ENCODE measurements at regions not wholly inside any gene's neighbourhood (a gene's known extent, or its start where the extent isn't known, plus 50 kb on each side); places are given as distances from the start of the nearest gene placed in this dataset.

DNA sequence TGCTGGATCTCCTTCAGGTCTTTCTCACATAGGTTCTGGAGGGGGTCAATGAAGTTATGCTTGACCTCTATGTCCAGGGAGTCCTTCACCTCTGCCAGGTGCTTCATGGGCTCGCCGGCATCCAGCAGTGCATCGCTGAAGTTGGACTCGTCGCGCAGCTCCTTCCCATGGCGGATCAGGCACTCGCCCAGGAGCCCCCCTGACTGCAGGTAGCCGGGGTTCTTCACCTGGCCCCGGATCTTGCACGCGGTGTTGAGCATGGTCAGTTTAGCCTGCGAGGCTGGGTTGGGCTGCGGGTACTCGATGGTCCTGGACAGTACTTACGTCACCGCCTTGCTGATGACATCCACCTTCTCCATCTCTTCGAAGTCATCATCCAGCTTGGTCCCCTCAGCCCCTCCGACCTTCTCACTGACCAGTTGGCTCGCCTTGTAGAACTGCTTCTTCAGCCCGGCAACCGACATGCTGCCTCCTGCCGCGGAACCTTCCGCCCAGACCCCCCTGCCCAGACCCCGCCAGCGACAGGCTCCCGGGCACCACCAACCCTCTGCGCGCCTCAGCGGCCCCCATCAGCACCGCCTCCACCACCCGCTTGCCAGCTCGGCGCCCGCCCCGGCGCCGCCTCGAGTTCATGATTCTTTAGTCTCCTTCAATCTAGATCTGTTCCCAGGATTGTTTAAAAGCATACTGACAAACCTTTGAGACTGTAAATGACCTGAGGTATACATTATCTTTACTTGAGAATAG is 99.8 kb downstream of the KPNA2 start:
- ChIA-PET CTCF (no interaction called here), POLR2A (ENCODE audit: unreplicated experiment) (no interaction called here)
- Histone ChIP-seq H3K27me3 (ENCODE audit: insufficient read depth, low read depth) (no peaks in the 10 kb centered on the region), H3K9me2 (ENCODE audit: insufficient read depth) (no peaks in the 10 kb centered on the region), H3K4me3 (no peak overlapping the region), H3K79me2 (ENCODE audit: low read depth) (no peaks in the 10 kb centered on the region), H4K20me1 (ENCODE audit: insufficient read depth) (no peaks in the 10 kb centered on the region), H3K9me3 (ENCODE audit: insufficient read depth, low read depth) (no peaks in the 10 kb centered on the region), H3K4me1 (replicated peaks; ENCODE audit: insufficient read depth) (no peaks in the 10 kb centered on the region), H3F3A (ENCODE audit: insufficient read depth, low read depth) (no peaks in the 10 kb centered on the region), H3K27ac (no peak overlapping the region), H3K36me3 (ENCODE audit: low read depth) (no peaks in the 10 kb centered on the region), H2AFZ (no peak overlapping the region), H3K4me2 (no peak overlapping the region)
- intact Hi-C loops (cut with micrococcal nuclease; ENCODE audit: unreplicated experiment), result no loop called here
- no TSS peak for BruUV-seq (replicated peaks)
- TF ChIP-seq EZH2 (IDR thresholded peaks at IDR 0.05; ENCODE audit: low read depth), result no peak
- TF ChIP-seq, protein P1, sequence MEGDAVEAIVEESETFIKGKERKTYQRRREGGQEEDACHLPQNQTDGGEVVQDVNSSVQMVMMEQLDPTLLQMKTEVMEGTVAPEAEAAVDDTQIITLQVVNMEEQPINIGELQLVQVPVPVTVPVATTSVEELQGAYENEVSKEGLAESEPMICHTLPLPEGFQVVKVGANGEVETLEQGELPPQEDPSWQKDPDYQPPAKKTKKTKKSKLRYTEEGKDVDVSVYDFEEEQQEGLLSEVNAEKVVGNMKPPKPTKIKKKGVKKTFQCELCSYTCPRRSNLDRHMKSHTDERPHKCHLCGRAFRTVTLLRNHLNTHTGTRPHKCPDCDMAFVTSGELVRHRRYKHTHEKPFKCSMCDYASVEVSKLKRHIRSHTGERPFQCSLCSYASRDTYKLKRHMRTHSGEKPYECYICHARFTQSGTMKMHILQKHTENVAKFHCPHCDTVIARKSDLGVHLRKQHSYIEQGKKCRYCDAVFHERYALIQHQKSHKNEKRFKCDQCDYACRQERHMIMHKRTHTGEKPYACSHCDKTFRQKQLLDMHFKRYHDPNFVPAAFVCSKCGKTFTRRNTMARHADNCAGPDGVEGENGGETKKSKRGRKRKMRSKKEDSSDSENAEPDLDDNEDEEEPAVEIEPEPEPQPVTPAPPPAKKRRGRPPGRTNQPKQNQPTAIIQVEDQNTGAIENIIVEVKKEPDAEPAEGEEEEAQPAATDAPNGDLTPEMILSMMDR (conservative IDR thresholded peaks at IDR 0.05), result no peak
- DNase-seq, result no peak

DNA sequence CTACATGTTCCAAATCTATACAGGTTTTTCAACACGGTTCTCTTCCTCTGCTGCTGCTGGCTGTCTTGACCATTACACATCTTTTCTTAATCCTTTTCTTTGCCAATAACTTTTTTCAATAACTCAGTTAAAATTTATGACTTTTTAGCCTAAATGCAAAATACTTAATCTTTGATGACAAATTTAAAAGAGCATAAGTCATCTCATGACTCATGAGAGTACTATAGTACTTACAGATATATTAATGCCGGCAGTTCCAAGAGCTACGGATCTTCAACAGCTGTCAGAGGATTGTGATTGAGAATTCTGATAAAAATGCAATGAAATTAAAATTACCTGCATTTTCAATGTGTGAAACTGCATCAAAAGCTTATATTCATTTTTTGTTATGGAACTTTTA is 105.5 kb downstream of the KPNA2 start:
- ChIA-PET POLR2A (ENCODE audit: unreplicated experiment) (no interaction called here), CTCF (no interaction called here)
- intact Hi-C loops (cut with micrococcal nuclease; ENCODE audit: unreplicated experiment), result no loop called here
- Histone ChIP-seq H4K20me1 (ENCODE audit: insufficient read depth) (no peaks in the 10 kb centered on the region), H3K79me2 (ENCODE audit: low read depth) (no peaks in the 10 kb centered on the region), H2AFZ (no peak overlapping the region), H3K9me2 (ENCODE audit: insufficient read depth) (no peaks in the 10 kb centered on the region), H3F3A (ENCODE audit: insufficient read depth, low read depth) (no peaks in the 10 kb centered on the region; the same call in 1 of the 2 replicates), H3K9me3 (ENCODE audit: insufficient read depth, low read depth) (no peaks in the 10 kb centered on the region), H3K4me2 (no peak overlapping the region), H3K4me3 (no peak overlapping the region), H3K27me3 (ENCODE audit: insufficient read depth, low read depth) (no peaks in the 10 kb centered on the region), H3K27ac (no peak overlapping the region), H3K36me3 (ENCODE audit: low read depth) (no peaks in the 10 kb centered on the region), H3K4me1 (replicated peaks; ENCODE audit: insufficient read depth) (no peaks in the 10 kb centered on the region)
- BruUV-seq (replicated peaks), result no TSS peak
- no peak for DNase-seq
- TF ChIP-seq, protein P1 (conservative IDR thresholded peaks at IDR 0.05), result no peak
- no peak for TF ChIP-seq EZH2 (IDR thresholded peaks at IDR 0.05; ENCODE audit: low read depth)

DNA sequence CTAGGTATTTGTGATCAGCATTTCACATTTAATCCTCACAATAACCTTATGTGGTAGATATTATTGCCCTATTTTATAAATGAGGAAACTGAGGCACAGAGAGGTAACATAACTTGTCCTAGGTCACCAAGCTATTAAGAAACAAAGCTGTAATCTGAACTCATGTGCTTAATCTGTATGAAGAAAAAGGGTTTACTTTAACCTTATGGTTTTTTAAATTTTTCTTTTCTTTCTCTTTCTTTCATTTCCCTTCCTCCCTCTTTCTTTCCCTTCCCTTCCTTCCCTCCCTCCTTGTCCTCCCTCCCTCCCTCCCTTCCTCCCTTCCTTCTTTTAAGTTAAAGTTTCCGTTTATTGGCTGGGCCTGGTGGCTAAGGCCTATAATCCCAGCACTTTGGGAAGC is 105.2 kb upstream of the AMZ2 start:
- Histone ChIP-seq H3K36me3 (ENCODE audit: low read depth) (no peaks in the 10 kb centered on the region), H3K4me1 (replicated peaks; ENCODE audit: insufficient read depth) (no peaks in the 10 kb centered on the region), H3F3A (ENCODE audit: insufficient read depth, low read depth) (no peaks in the 10 kb centered on the region; the same call in 1 of the 2 replicates), H3K27me3 (ENCODE audit: insufficient read depth, low read depth) (no peaks in the 10 kb centered on the region), H3K27ac (no peak overlapping the region), H3K4me2 (no peak overlapping the region), H3K79me2 (ENCODE audit: low read depth) (no peaks in the 10 kb centered on the region), H3K9me3 (ENCODE audit: insufficient read depth, low read depth) (no peaks in the 10 kb centered on the region), H4K20me1 (ENCODE audit: insufficient read depth) (no peaks in the 10 kb centered on the region), H3K9me2 (ENCODE audit: insufficient read depth) (no peaks in the 10 kb centered on the region), H2AFZ (no peak overlapping the region), H3K4me3 (no peak overlapping the region)
- POLR2A ChIA-PET (ENCODE audit: unreplicated experiment), result no interaction called here
- TF ChIP-seq EZH2 (IDR thresholded peaks at IDR 0.05; ENCODE audit: low read depth), result no peak
- TF ChIP-seq, protein P1 (conservative IDR thresholded peaks at IDR 0.05), result no peak
- no peak for DNase-seq
- CTCF ChIA-PET, result no interaction called here
- intact Hi-C loops (cut with micrococcal nuclease; ENCODE audit: unreplicated experiment), result no loop called here
- no TSS peak for BruUV-seq (replicated peaks)

Measured in PC-9 (cell line).